CD4-positive, alpha-beta T cell treated with Interleukin-10 for 1 hour (primary cell): ENCODE measurements at regions not wholly inside any gene's neighbourhood (a gene's known extent, or its start where the extent isn't known, plus 50 kb on each side); places are given as distances from the start of the nearest gene placed in this dataset.
A peak's percentile ranks its signal among the peaks of the same experiment; 100 is the strongest.
"Not testable (repeated sequence)": the region's sequence is repeated elsewhere in the genome, so short reads cannot be mapped to it uniquely, and the experiment has no call there.

Experiments
- DNase-seq: peaks from one replicate; pipeline ENCODE4 v3.0.0-alpha.2; 2020

GRCh38 chr5:77867194-77867691 lies 91.1 kb upstream of the TBCA start:
- DNase-seq, result no peak

- no peak for DNase-seq
Measured at GRCh38 chr5:77866198-77866597, 90.1 kb upstream of the TBCA start.

- DNase-seq, result peak; percentile 9
Measured at GRCh38 chr5:77864997-77865396, 88.9 kb upstream of the TBCA start.

- no peak for DNase-seq
Measured at GRCh38 chr5:77863181-77863580, 87.0 kb upstream of the TBCA start.

- DNase-seq, result no peak
Measured at GRCh38 chr5:77861576-77861975, 85.4 kb upstream of the TBCA start.

- no peak for DNase-seq
Measured at GRCh38 chr5:77859306-77859705, 83.2 kb upstream of the TBCA start.

- DNase-seq, result not testable (repeated sequence)
Measured at GRCh38 chr5:77858678-77859077, 82.5 kb upstream of the TBCA start.

GRCh38 chr5:77855369-77855768 lies 79.2 kb upstream of the TBCA start:
- DNase-seq, result no peak

- no peak for DNase-seq
Measured at GRCh38 chr5:77853353-77853907, 77.3 kb upstream of the TBCA start.

- DNase-seq, result peak; percentile 30
Measured at GRCh38 chr5:77852514-77853352, 76.6 kb upstream of the TBCA start.

- DNase-seq, result no peak
Measured at GRCh38 chr5:77852068-77852513, 76.0 kb upstream of the TBCA start.

- no peak for DNase-seq
Measured at GRCh38 chr5:77851176-77852067, 75.3 kb upstream of the TBCA start.

- no peak for DNase-seq
Measured at GRCh38 chr5:77850536-77851175, 74.5 kb upstream of the TBCA start.

GRCh38 chr5:77849308-77849900 lies 73.3 kb upstream of the TBCA start:
- no peak for DNase-seq

- no peak for DNase-seq
Measured at GRCh38 chr5:77847814-77848290, 71.7 kb upstream of the TBCA start.

GRCh38 chr5:77847129-77847460 lies 71.0 kb upstream of the TBCA start:
- no peak for DNase-seq

- no peak for DNase-seq
Measured at GRCh38 chr5:77846422-77847128, 70.4 kb upstream of the TBCA start.

GRCh38 chr5:77845324-77845646 lies 69.1 kb upstream of the TBCA start:
- DNase-seq, result no peak

GRCh38 chr5:77844623-77845323 lies 68.6 kb upstream of the TBCA start:
- no peak for DNase-seq

GRCh38 chr5:77844373-77844622 lies 68.2 kb upstream of the TBCA start:
- DNase-seq, result no peak

- no peak for DNase-seq
Measured at GRCh38 chr5:77843570-77844372, 67.6 kb upstream of the TBCA start.
